Esophagus muscularis mucosa (tissue), 4 donors: ENCODE measurements at regions not wholly inside any gene's neighbourhood (a gene's known extent, or its start where the extent isn't known, plus 50 kb on each side); places are given as distances from the start of the nearest gene placed in this dataset.

Experiments
- CTCF ChIP-seq, 3 experiments: fragments of 200-600 bp in 2 of 3; fragments of 450-650 bp in 1 of 3; sonication (generic) in 2 of 3; IDR thresholded peaks; one replicate each; pipeline ENCODE4 v1.5.1; 2017 to 2019; ENCODE audit warnings: antibody characterized with exemption in 3 of 3, mild to moderate bottlenecking in 2 of 3, moderate library complexity in 1 of 3
- EP300 ChIP-seq: sonication (generic); formaldehyde crosslinking; IDR thresholded peaks from one replicate; pipeline ENCODE4 v1.6.1; 2017; ENCODE audit warnings: antibody characterized with exemption
- POLR2A ChIP-seq: fragments of 450-650 bp; IDR thresholded peaks from one replicate; pipeline ENCODE4 v1.6.1; 2017; ENCODE audit warnings: antibody characterized with exemption, moderate library complexity, mild to moderate bottlenecking, low read depth
- POLR2AphosphoS5 ChIP-seq, 2 donors: sonication (generic); formaldehyde crosslinking; IDR thresholded peaks; one replicate each; pipeline ENCODE4 v1.6.1; 2017; ENCODE audit warnings: antibody characterized with exemption in 2 of 2

- TF ChIP-seq CTCF (IDR thresholded peaks at IDR 0.05) (no peak), POLR2A (no peak), POLR2AphosphoS5 (IDR thresholded peaks at IDR 0.05) (no peak), EP300 (no peak)
Observed at GRCh38 chr12:29081101-29081500, 68.0 kb upstream of the FAR2 start.
